HG02763 (cell line): ENCODE measurements at regions not wholly inside any gene's neighbourhood (a gene's known extent, or its start where the extent isn't known, plus 50 kb on each side); places are given as distances from the start of the nearest gene placed in this dataset.

Experiments
- ATAC-seq: cut with Tn5 transposase; IDR thresholded peaks from one replicate; pipeline ENCODE4 v1.9.1; 2021; ENCODE audit warnings: mild to moderate bottlenecking, moderate library complexity; ENCODE audit not compliant: unreplicated experiment

- no peak for ATAC-seq
Measured at GRCh38 chr2:5444854-5445253, 247.3 kb upstream of the SOX11 start.

DNA sequence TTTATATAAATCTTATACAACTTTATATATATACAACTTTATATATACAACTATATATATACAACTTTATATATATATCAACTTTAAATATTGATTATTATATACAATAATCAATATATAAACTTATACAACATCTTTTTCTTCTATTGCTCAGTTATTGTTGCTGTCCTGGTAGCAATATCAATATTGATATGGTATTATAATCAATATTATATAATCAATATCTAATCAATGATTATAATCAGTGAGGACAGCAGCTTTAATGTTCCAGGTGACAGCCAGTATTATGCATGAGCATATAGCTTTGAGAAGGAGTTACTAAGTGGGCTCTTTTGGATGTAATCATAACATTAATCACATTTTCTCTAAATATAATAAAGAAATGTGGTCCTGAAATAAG is 242.3 kb upstream of the SOX11 start:
- no peak for ATAC-seq

DNA sequence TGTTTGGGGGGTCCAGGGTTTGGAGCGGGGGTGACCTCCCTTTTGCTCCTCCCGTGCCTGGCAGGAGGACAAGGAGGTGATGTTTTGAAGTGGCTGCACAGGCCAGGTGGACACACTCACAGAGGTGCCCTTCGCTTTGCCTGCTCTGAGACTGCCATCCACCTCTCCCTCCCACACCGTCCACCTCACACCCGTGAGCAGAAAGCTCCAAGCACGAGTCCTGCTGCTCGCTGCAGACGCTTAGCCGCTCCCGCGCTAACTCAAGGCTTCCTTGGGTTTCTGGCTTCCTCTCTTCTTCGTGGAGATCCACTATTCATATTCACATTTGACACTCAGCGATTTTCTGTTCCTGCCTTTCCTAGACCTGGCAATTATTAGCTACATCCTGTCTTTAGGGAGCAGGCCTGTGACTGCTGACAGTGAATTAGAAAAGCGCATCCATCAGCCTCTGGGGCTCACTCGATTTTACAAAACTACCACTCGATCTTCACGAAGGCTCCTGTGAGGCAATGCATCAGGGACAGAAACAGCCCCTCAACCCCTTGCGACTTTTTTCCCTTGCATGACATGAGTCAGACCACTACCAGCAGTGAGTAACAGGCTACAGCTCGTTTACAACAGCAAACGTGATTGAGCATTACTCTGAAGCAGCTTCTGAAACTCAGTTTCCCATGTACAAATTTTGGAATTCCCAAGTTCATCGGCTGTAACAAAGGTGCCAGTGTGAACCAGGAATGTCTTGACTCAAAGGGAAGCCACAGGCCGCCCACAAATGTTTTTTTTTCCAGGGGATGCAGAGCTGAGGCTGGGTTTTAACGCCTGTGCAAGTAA is 238.7 kb upstream of the SOX11 start:
- no peak for ATAC-seq

DNA sequence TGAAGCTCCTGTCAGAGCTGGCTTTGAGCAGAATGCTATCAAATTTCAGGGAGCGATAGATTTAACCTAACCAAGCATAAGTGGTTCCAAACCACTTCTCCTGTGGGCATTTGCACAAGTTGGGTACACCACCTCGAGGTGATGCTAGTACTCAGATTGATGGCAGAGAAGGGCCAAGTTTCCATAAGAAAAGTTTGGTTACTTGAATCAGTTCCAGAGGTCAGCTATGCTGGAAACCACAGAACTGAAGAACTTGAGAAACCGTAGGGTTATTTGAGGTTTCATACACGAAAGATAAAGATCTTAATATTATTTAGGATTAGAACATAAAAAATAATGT is 238.2 kb upstream of the SOX11 start:
- ATAC-seq = no peak

DNA sequence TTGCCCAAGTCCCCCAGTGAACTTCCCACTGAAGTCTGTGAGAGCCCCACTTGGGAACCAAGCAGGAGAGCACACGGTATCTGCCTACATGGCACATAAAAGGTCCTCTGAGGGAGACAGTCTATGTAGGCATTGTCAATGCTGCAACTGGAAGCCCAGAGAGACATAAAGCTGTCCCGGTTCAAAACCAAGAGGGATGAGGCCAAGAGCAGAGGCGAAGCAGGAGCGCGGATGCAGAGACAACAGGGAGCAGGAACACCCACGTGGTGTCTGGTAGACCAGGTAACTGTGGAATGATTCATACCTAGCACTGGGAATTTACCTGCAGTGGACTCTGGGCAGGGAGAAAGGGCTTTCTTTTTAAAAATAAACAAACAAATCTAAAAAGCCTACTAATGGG is 233.1 kb upstream of the SOX11 start:
- no peak for ATAC-seq

- no peak for ATAC-seq
Measured at GRCh38 chr2:5464657-5465056, 227.5 kb upstream of the SOX11 start.

- no peak for ATAC-seq
Measured at GRCh38 chr2:5465859-5466258, 226.3 kb upstream of the SOX11 start.

- no peak for ATAC-seq
Measured at GRCh38 chr2:5467178-5467905, 224.8 kb upstream of the SOX11 start.

- ATAC-seq = no peak
Measured at GRCh38 chr2:5472673-5473072, 219.5 kb upstream of the SOX11 start.

GRCh38 chr2:5473635-5474034 is 218.5 kb upstream of the SOX11 start:
- ATAC-seq = no peak

GRCh38 chr2:5474716-5475115 is 217.5 kb upstream of the SOX11 start:
- no peak for ATAC-seq

GRCh38 chr2:5479265-5479928 is 212.8 kb upstream of the SOX11 start:
- ATAC-seq = no peak

- ATAC-seq = no peak
Measured at GRCh38 chr2:5482929-5483331, 209.3 kb upstream of the SOX11 start.

DNA sequence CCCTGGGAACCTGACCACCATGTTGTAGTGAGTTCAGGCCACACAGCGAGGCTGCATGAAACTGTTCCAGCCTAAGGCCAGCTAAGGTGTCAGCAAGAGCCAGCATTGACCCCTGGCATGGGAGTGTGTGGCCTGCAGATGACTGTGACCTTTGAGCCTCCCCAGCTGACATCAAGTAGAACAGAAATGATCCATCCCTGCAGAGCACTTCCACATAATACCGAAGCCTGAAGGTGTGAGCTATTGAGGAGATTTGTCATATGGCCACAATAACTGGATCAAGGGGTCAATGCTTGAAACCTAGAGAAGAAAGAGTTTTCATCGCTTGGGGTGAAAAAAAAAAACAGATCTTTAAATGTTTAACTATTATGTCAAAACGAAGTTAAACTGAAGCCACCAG is 207.3 kb upstream of the SOX11 start:
- ATAC-seq = no peak

- ATAC-seq = no peak
Measured at GRCh38 chr2:5491523-5491922, 200.7 kb upstream of the SOX11 start.

- ATAC-seq = no peak
Measured at GRCh38 chr2:5493256-5493655, 198.9 kb upstream of the SOX11 start.

DNA sequence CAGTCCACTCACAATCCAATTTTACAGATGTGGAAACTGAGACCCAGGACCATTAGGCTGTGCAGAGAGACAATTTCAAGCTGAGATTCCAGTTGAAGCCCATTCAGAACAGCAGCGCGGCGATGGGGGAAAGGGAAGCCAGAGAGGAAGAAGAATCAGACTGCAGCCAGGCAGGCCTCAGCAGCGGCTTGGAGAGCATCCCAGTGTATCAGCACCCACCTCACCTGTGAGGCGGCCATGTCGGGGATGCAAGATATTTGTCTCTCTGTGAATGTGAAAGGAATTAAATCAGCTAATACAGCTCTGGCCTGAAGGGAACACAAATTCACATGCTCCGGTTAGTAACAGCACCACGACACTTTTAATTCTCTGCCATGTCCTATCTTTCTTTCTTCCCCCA is 198.0 kb upstream of the SOX11 start:
- ATAC-seq = no peak

DNA sequence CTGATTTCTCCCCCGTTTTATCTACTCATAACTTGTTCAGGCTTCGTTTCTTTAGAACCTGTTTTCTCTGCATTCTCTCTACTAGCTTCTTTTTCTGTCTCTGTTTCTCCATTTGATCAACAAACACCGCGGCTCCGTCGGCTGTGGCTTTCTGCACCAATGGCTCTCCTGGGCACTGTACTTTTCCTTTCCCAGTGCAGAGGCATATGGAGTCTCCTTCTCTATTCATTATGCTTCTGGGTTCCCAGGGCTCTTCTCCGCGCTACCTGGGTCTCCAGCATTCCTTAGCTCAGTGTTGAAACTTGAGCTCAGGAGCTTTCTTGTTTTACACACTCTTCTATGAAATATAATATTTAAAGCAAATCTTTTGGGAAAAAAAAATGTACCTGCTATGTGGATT is 196.6 kb upstream of the SOX11 start:
- no peak for ATAC-seq

DNA sequence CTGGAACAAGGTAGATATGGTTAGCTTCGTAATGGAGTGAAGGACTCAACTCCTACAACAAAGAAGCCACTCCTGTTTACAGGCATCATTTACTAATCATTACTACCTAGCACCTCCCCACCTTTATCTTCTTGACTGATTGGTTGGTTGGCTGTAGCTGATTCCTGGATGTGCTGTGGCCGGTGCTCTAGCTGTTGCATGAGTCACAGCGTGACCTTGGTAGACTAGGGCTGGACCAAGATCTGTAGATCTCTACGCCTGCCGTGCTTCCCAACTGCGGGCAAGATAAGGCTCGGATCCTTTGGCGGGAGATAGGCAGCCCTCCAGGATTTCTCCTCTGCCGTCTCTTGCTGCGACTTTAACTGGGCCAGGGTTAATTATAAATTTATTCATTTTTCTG is 194.3 kb upstream of the SOX11 start:
- no peak for ATAC-seq

DNA sequence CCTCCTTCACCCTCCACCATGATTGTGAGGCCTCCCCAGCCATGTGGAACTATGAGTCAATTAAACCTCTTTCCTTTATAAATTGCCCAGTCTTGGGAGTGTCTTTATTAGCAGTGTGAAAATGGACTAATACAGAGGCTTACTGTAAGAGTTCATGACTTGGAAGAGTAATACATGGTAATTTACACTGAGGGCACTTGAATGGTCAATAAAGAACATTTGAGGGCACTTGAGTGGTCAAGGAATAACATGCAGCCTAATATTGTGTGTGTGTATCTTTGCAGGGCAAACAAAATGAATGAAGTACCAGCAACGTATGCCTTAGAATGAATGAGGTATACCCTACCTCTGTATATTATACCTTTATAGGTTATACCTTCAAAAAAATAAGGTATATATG is 190.4 kb upstream of the SOX11 start:
- no peak for ATAC-seq

DNA sequence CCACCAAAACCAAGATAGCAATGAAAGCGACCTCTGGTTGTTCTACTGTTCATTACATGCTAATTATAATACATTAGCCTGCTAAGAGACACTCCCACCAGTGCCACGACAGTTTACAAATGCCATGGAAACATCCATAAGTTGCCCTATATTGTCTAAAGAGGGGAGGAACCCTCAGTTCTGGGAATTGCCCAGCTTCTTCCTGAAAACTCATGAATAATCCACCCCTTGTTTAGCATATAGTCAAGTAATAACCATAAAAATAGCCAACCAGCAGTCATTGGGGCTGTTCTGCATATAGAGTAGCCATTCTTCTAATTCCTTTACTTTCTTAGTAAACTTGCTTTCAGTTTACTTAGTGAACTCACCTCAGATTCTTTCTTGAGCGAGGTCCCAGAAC is 189.8 kb upstream of the SOX11 start:
- no peak for ATAC-seq

GRCh38 chr2:5504756-5505155 is 187.4 kb upstream of the SOX11 start:
- no peak for ATAC-seq
